ENCODE measurements at regions not wholly inside any gene's neighbourhood (a gene's known extent, or its start where the extent isn't known, plus 50 kb on each side); places are given as distances from the start of the nearest gene placed in this dataset.

DNA sequence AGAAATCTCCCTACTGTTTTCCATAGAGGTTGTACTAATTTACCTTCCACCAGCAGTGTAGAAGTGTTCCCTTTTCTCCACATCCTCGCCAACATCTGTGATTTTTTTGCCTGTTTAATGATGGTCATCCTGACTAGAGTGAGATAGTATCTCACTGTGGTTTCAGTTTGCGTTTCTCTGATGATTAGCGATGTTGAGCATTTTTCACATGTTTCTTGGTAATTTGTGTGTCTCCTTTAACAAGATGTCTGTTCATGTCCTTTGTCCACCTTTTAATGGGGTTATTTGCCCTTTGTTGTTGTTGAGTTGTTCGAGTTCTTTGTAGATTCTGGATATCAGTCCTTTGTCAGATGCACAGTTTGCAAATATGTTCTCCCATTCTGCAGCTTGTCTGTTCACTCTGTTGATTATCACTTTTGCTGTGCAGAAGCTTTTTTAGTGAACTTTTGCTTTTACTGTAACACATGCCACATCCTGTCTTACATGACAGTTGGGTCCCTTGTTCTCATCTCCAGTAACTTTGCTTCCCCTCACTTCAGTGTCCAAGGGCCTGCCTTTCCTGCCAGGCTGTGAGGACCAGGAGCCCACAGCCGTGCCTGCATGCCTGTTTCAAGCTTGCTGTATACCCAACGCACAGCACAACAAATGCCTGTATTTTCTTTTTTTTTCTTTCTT lies 64.9 kb downstream of the SPRING1 start:
- TF ChIP-seq POLR2AphosphoS5 (IDR thresholded peaks at IDR 0.05; ENCODE audit: borderline replicate concordance, low read depth, low read length) (no peak), EZH2 (IDR thresholded peaks at IDR 0.05) (no peak), FOXP2 (optimal IDR thresholded peaks at IDR 0.05; ENCODE audit: control extremely low read depth, extremely low read length, insufficient read depth) (no peak)

All from SK-N-MC (cell line).